Gastroesophageal sphincter (tissue), 4 donors: ENCODE measurements at regions not wholly inside any gene's neighbourhood (a gene's known extent, or its start where the extent isn't known, plus 50 kb on each side); places are given as distances from the start of the nearest gene placed in this dataset.
A peak's percentile ranks its signal among the peaks of the same experiment; 100 is the strongest.

Source experiments
- ATAC-seq: fragments of 150-250 bp; one replicate; pipeline ENCODE4 v1.9.1; 2016; ENCODE audit warnings: mild to moderate bottlenecking, moderate library complexity
- H3K27ac ChIP-seq, 4 donors: fragments of 200-600 bp; sonication (generic) in 3 of 4; 1 replicate in 3 of 4; 2 replicates in 1 of 4; pipeline ENCODE4 v1.5.1; 2016 to 2019
- H3K27me3 ChIP-seq: fragments of 200-600 bp; sonication (generic); one replicate; pipeline ENCODE4 v1.5.1; 2019
- H3K36me3 ChIP-seq, 2 donors: fragments of 200-600 bp; sonication (generic); one replicate each; pipeline ENCODE4 v1.5.1; 2019; ENCODE audit warnings: control low read depth in 1 of 2
- H3K4me1 ChIP-seq, 3 donors: fragments of 200-600 bp; sonication (generic); 1 replicate in 2 of 3; 2 replicates in 1 of 3; pipeline ENCODE4 v1.5.1; 2016 to 2019; ENCODE audit warnings: control low read depth in 2 of 3
- H3K4me3 ChIP-seq, 2 donors: fragments of 200-600 bp; sonication (generic); one replicate each; pipeline ENCODE4 v1.5.1; 2019; ENCODE audit warnings: mild to moderate bottlenecking in 1 of 2, moderate library complexity in 1 of 2
- H3K9me3 ChIP-seq, 3 donors: fragments of 200-600 bp; sonication (generic); one replicate each; pipeline ENCODE4 v1.5.1; 2017 to 2019; ENCODE audit warnings: control low read depth in 2 of 3
- CTCF ChIP-seq, 4 experiments: fragments of 200-600 bp in 2 of 4; fragments of 450-650 bp in 2 of 4; sonication (generic) in 1 of 4; IDR thresholded peaks; one replicate each; pipeline ENCODE4 v1.5.1; 2017 to 2019; ENCODE audit warnings: antibody characterized with exemption in 4 of 4, mild to moderate bottlenecking in 2 of 4, moderate library complexity in 2 of 4
- EP300 ChIP-seq: sonication (generic); formaldehyde crosslinking; IDR thresholded peaks from one replicate; pipeline ENCODE4 v1.6.1; 2017; ENCODE audit warnings: antibody characterized with exemption, mild to moderate bottlenecking
- POLR2A ChIP-seq, 2 donors: fragments of 450-650 bp; IDR thresholded peaks; one replicate each; pipeline ENCODE4 v1.6.1; 2017; ENCODE audit warnings: antibody characterized with exemption in 2 of 2, mild to moderate bottlenecking in 2 of 2, moderate library complexity in 1 of 2
- POLR2AphosphoS5 ChIP-seq: sonication (generic); formaldehyde crosslinking; IDR thresholded peaks from one replicate; pipeline ENCODE4 v1.6.1; 2017; ENCODE audit warnings: antibody characterized with exemption
- WGBS, 2 donors: methylation state at CpG; one replicate each; pipeline ENCODE4 v1.1.5; 2018; ENCODE audit warnings: low coverage in 1 of 2; 5-methylcytosine and 5-hydroxymethylcytosine counted together

GRCh38 chr6:147642458-147642857, 134.0 kb downstream of the SAMD5 start:
- TF ChIP-seq POLR2AphosphoS5 = no peak
- no peak for TF ChIP-seq CTCF (IDR thresholded peaks at IDR 0.05)
- no peak for TF ChIP-seq POLR2A (IDR thresholded peaks at IDR 0.05)
- TF ChIP-seq EP300 = no peak
- Histone ChIP-seq H3K9me3 (no peaks in the 10 kb centered on the region), H3K4me1 (no peaks in the 10 kb centered on the region), H3K27me3 (no peaks in the 10 kb centered on the region), H3K4me3 (no peak overlapping the region), H3K27ac (no peak overlapping the region), H3K36me3 (no peaks in the 10 kb centered on the region)
- ATAC-seq = no peak
- 72 to 96% methylated on average over 3 of the region's 3 CpGs for whole genome bisulfite sequencing, 2 donors

- ATAC-seq = no peak
- Histone ChIP-seq H3K27me3 (no peaks in the 10 kb centered on the region), H3K36me3 (no peaks in the 10 kb centered on the region), H3K27ac (no peak overlapping the region), H3K9me3 (no peaks in the 10 kb centered on the region), H3K4me1 (no peaks in the 10 kb centered on the region), H3K4me3 (no peak overlapping the region)
- 79 to 80% methylated on average over 4 of the region's 4 CpGs for WGBS, 2 donors
- no peak for TF ChIP-seq EP300
- no peak for TF ChIP-seq POLR2A (IDR thresholded peaks at IDR 0.05)
- TF ChIP-seq POLR2AphosphoS5 = no peak
- TF ChIP-seq CTCF (IDR thresholded peaks at IDR 0.05) = no peak
Measured at GRCh38 chr6:147643341-147644200, 135.1 kb downstream of the SAMD5 start.

DNA sequence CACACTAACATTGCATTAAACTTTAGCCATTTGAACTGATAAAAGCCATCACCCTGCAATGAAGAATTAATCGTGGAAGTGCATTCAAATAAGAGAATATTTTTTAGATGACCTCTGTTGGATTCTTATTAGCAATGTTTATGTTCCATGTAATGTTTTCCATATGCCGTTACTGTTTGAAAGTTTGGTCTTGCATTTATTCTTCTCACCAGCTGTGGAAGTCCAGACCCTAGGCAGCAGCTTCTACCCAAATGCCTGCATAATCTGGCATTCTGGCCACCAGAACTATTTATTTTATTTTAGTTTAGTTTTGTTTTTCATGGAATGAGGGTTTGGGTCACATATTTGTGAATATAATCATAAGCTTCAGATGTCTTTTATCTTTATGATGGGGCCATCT, 140.4 kb downstream of the SAMD5 start:
- Histone ChIP-seq H3K4me1 (no peaks in the 10 kb centered on the region), H3K4me3 (no peak overlapping the region), H3K9me3 (no peaks in the 10 kb centered on the region), H3K27me3 (no peaks in the 10 kb centered on the region), H3K36me3 (no peaks in the 10 kb centered on the region), H3K27ac (no peak overlapping the region)
- 20 to 34% methylated on average over 2 of the region's 2 CpGs for WGBS, 2 donors
- TF ChIP-seq CTCF (IDR thresholded peaks at IDR 0.05) = no peak
- no peak for TF ChIP-seq POLR2A (IDR thresholded peaks at IDR 0.05)
- no peak for TF ChIP-seq POLR2AphosphoS5
- no peak for TF ChIP-seq EP300
- no peak for ATAC-seq

DNA sequence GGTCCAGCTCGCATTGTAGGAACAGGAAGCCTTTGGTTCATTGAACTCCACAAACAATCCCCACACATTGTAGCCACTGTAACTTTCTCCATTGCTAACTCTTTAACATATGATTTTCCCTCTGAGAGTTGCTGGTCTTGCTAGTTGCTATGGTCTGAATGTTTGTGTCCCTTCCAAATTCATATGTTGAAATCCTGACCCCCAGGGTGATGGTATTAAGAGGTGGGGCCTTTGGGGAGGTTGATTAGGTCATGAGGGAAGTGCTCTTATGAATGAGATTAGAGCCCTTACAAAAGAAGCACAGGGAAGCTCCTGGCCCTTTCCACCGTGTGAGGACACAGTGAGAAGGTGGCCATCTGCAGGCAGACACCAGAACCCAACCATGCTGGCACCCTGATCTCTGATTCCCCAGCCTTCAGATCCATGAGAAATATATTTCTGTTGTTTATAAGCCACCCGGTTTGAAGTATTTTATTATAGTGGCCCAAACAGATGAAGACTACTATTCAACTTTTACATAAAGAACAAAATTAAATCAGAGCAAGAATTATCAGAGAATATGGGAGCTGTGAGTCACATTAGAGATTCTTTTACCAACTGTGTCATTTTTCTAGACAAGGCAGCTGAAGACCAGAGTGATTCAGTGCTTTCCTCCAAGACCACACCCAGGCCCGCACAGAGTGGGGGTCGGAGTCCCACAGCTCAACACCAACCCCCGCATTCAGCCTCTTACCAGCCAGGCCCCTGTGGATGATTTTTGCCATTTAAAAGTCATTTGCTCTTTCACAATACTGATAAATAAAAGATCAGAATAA, 143.0 kb downstream of the SAMD5 start:
- Histone ChIP-seq H3K4me1 (no peaks in the 10 kb centered on the region), H3K4me3 (no peak overlapping the region), H3K9me3 (no peaks in the 10 kb centered on the region), H3K36me3 (no peaks in the 10 kb centered on the region), H3K27ac (no peak overlapping the region), H3K27me3 (no peaks in the 10 kb centered on the region)
- ATAC-seq = peak; percentile 60
- WGBS, 2 donors = 52 to 65% methylated on average over 6 of the region's 6 CpGs
- no peak for TF ChIP-seq POLR2A (IDR thresholded peaks at IDR 0.05)
- TF ChIP-seq CTCF (IDR thresholded peaks at IDR 0.05) = peak in 1 of 4 experiments; percentile 18
